Thoracic aorta (tissue), 2 donors: ENCODE measurements at regions not wholly inside any gene's neighbourhood (a gene's known extent, or its start where the extent isn't known, plus 50 kb on each side); places are given as distances from the start of the nearest gene placed in this dataset.

Experiments
- ATAC-seq: fragments of 150-250 bp; one replicate; pipeline ENCODE4 v1.8.0; 2017; ENCODE audit warnings: low read depth; ENCODE audit not compliant: insufficient number of reproducible peaks, low FRiP score
- DNase-seq: peaks from one replicate; pipeline ENCODE4 v3.0.0-alpha.2; 2020; ENCODE audit warnings: low spot score
- H3K27ac ChIP-seq, 2 donors: fragments of 200-600 bp; sonication (generic); 1 replicate in 1 of 2; 2 replicates in 1 of 2; pipeline ENCODE4 v1.5.1; 2016; ENCODE audit warnings: mild to moderate bottlenecking in 2 of 2, moderate library complexity in 2 of 2
- H3K27me3 ChIP-seq: fragments of 200-600 bp; sonication (generic); replicated peaks from 2 replicates; pipeline ENCODE4 v1.6.0; 2016; ENCODE audit warnings: mild to moderate bottlenecking; ENCODE audit not compliant: insufficient read depth
- H3K36me3 ChIP-seq: fragments of 200-600 bp; sonication (generic); one replicate; pipeline ENCODE4 v1.5.1; 2016
- H3K4me1 ChIP-seq, 2 donors: fragments of 200-600 bp; sonication (generic); 1 replicate in 1 of 2; 2 replicates in 1 of 2; pipeline versions ENCODE4 v1.5.1 to v1.6.0; 2016; ENCODE audit warnings: low read depth in 2 of 2, mild to moderate bottlenecking in 1 of 2; ENCODE audit not compliant: control insufficient read depth in 1 of 2
- H3K4me3 ChIP-seq: fragments of 200-600 bp; sonication (generic); 2 replicates; pipeline ENCODE4 v1.5.1; 2016; ENCODE audit warnings: mild to moderate bottlenecking
- H3K9me3 ChIP-seq: fragments of 200-600 bp; sonication (generic); 2 replicates; pipeline ENCODE4 v1.5.1; 2016
- CTCF ChIP-seq: fragments of 200-600 bp; sonication (generic); IDR thresholded peaks from one replicate; pipeline ENCODE4 v1.5.1; 2019; ENCODE audit warnings: antibody characterized with exemption

- Histone ChIP-seq H3K4me3 (no peak overlapping the region), H3K36me3 (peaks cover 100% of the 10 kb centered on the region)
Observed at GRCh38 chr15:25059698-25060471, 105.1 kb downstream of the SNRPN start.

GRCh38 chr15:25060472-25060803, 105.7 kb downstream of the SNRPN start:
- H3K27me3 ChIP-seq, result no peaks in the 10 kb centered on the region
- H3K36me3 ChIP-seq, result peaks cover 100% of the 10 kb centered on the region
- peaks cover 100% of the 10 kb centered on the region for H3K9me3 ChIP-seq
- no peak overlapping the region for H3K27ac ChIP-seq
- ATAC-seq, result no peak
- TF ChIP-seq CTCF, result no peak
- H3K4me3 ChIP-seq, result peak overlapping the region; percentile 21
- H3K4me1 ChIP-seq, result no peaks in the 10 kb centered on the region
- no peak for DNase-seq

More at GRCh38 chr15:25059698-25060471, 105.1 kb downstream of the SNRPN start:
- H3K9me3 ChIP-seq, result peaks cover 100% of the 10 kb centered on the region
- H3K4me1 ChIP-seq, result no peaks in the 10 kb centered on the region
- DNase-seq (no peak), ATAC-seq (no peak)
- no peaks in the 10 kb centered on the region for H3K27me3 ChIP-seq
- TF ChIP-seq CTCF, result no peak
- no peak overlapping the region for H3K27ac ChIP-seq

GRCh38 chr15:25060996-25061620, 106.3 kb downstream of the SNRPN start:
- DNase-seq (no peak), ATAC-seq (no peak)
- Histone ChIP-seq H3K9me3 (peaks cover 100% of the 10 kb centered on the region), H3K4me3 (peak overlapping the region; percentile 21), H3K27me3 (no peaks in the 10 kb centered on the region), H3K4me1 (no peaks in the 10 kb centered on the region), H3K27ac (no peak overlapping the region), H3K36me3 (peaks cover 100% of the 10 kb centered on the region)
- no peak for TF ChIP-seq CTCF

GRCh38 chr15:25061808-25062550, 107.2 kb downstream of the SNRPN start:
- no peak for ATAC-seq
- Histone ChIP-seq H3K4me3 (peak overlapping the region; percentile 2), H3K27me3 (no peaks in the 10 kb centered on the region), H3K9me3 (peaks cover 100% of the 10 kb centered on the region), H3K4me1 (no peaks in the 10 kb centered on the region), H3K27ac (no peak overlapping the region), H3K36me3 (peaks cover 100% of the 10 kb centered on the region)
- no peak for DNase-seq
- no peak for TF ChIP-seq CTCF
